Retina (tissue), 1 donor: ENCODE measurements at regions not wholly inside any gene's neighbourhood (a gene's known extent, or its start where the extent isn't known, plus 50 kb on each side); places are given as distances from the start of the nearest gene placed in this dataset.
"Not testable (repeated sequence)": the region's sequence is repeated elsewhere in the genome, so short reads cannot be mapped to it uniquely, and the experiment has no call there.

Source experiments
- DNase-seq: peaks from one replicate; pipeline ENCODE4 v3.0.0-alpha.2; 2016

DNA sequence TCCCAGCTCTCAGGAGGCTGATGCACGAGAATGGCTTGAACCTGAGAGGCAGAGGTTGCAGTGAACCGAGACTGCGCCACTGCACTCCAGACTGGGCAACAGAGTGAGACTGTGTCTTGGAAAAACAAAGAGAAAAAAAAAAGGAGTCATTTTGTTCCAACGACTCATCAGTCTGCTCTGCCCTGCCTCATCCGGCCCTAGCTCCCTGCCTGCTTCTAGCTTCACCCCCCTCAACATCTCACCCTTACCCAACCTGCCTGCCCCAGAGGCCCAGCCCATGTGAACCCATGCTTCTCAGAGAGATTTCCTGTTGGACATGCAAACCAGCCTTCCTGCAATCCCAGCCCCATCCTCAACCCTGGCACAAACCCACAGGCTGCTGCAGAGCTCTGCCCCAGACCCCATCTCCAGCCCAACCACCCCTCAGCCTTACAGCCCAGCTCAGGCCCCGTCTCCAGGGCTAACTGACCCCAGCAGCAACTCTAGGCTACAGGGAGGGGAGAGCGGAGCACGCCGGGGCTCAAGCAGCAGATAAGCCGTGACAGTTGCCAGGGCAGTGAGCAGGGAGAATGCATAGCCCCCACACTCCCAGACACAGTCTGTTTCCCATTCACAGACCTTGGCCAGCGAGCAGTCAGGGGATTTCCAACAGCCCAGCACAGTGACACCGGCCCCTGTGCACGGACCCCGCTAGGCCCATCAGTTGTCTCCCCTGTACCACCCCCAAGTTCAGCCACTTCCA, 86.0 kb upstream of the KCTD7 start:
- DNase-seq, result no peak

DNA sequence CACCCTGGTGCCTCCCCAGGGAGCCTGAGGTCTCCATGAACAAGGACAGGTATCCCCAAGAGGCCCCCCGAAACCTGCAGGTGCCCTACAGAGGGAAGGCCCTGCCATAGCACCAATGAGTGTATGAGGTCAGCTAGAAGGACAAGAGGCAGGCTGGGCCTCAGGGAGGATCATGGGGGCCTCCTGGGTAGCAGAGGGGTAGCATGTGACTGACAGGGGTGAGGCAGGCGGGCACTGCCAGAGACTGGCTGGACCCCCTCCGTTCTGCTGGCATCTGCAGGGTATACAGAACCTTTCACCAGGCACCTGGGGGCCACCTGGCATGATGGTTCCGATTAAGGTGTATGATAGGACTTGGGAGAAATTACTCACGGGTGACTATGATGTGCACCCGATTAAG, 79.2 kb upstream of the KCTD7 start:
- no peak for DNase-seq

GRCh38 chr7:66553001-66553400, 75.7 kb upstream of the KCTD7 start:
- DNase-seq, result no peak

GRCh38 chr7:66553675-66554074, 75.0 kb upstream of the KCTD7 start:
- DNase-seq, result not testable (repeated sequence)

- DNase-seq, result not testable (repeated sequence)
Observed at GRCh38 chr7:66554291-66554690, 74.4 kb upstream of the KCTD7 start.

GRCh38 chr7:66554842-66555430, 73.7 kb upstream of the KCTD7 start:
- not testable (repeated sequence) for DNase-seq

- no peak for DNase-seq
Observed at GRCh38 chr7:66556177-66556548, 72.5 kb upstream of the KCTD7 start.

DNA sequence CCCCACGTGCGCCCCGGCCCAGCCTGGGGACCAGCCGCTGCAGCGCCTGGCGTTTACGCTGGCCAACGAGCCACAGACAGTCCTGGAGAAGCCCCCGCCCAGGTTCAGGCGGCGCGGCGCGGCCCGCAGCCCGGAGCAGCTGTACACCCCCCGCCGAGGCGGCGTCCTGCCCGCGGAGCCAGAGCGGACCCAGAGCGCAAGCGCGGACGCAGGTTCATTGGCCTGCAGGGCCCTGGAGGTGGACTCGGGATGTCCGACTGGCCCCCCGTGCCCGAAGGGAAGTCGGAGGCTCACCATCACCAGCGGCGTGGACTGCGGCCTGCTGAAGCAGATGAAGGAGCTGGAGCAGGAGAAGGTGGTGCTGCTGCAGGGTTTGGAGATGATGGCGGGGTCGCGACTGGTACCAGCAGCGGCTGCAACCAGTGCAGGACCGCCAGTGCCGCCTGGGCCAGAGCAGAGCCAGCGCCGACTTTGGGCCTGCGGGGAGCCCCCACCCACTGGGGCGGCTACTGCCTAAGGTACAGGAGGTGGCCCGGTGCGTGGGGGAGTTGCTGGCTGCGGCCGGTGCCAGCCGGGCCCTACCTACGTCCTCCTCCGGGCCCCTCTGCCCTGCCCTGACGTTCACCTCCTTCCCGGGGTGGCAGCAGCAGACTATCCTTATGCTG, 72.0 kb upstream of the KCTD7 start:
- DNase-seq, result no peak

DNA sequence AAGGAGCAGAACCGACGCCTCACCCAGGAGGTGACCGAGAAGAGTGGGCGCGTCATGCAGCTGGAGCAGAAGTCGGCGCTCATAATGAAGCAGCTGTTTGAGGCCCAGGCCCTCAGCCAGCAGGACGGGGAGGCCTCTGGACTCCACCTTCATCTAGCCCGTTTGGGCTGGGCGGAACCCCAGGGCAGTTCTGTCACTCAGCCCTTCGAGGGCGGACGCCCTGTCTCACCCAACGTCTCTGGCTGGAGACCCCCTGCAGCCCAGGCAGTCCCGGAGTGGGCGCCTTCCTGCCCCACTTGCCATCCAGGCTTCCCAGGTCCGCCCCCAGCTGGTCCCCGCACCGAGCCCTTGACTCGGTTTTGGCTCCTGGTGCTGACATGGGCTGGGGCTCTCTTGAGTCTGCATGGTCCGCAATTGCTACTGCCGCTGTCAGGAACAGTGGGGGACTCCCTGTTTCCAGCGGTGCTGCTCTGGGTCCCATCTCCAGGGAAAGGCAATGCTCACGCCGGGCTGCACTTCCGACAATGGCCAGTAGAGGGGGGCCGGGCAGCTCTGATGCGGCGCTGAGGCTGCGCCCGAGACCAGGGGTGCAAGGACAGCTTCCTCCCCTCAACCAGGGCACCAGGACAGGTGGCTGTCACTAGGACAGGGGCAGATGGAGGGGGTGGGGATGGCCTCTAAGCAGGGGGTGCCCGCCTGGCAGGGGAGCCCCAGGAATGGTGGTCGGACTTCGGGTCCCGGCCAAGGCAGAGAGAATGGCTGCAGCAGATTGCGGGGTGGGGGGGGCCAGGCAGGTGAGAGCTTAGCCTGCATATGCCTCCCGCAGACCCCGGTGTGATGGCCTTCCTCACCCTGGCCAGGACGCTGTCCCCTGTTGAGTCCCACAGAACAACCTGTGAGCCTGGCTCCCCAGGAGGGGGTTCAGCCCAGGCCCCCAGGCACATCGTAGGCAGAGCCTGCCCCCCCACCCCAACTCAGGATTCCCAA, 71.2 kb upstream of the KCTD7 start:
- peak; percentile 77 for DNase-seq

DNA sequence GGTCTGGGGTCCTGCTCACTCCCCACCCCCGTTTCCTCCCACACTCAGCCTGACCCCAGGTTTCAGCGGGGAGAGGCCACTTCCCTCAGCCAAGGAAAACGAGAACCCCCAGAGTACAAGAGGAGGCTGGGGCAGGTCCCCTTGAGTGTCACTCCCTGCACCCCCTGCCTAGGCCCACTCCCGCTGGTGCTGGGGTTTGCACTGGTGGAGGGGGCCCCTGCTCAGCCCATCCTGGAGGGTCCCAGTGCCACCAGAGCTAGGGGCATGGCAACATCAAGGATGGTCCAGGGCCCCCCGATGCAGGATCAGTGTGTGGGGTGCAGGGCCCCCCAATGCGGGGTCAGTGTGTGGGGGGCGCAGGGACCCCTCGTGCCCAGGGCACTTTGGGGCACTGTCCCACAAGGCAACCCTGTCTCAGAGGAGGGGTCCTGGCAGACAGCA, 70.5 kb upstream of the KCTD7 start:
- no peak for DNase-seq

DNA sequence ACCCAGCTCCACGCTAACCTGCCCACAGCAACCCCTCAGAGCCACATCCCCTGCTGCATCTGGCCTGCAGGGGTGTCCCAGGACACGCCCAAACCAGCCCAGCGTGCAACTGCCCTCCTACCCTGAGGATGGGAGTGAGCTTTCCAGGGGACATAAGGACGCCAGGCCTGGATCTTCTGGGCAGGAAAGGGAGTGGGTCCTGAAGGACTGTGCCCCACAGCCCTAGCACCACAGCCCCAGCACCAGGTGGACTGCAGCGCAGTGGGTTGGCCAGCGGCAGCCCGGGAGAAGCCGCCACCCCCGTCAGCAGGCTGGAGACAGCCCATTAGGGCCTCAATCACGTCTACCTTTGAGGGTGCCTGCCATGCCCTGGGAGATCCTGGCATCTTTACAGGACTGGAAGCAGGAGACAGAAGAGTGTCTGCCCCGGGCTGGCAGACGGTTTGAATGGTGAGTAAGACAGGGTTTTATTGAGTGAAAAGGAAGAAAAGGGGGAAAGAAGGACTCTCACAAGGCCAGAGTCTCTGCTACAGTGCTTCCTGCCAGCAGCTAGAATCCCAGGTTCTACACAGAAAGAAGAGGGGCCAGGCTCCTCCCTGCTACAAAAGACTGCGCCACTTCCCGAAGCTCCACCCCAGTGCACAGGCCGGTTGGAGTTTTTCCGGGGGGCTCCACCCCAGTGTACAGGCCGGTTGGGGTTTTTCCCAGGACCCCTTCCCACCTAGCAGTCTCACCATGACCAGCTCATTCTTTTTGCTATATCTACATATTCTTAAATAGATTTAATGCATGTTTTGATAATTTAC, 69.8 kb upstream of the KCTD7 start:
- DNase-seq, result no peak

GRCh38 chr7:66564045-66564444, 64.6 kb upstream of the KCTD7 start:
- DNase-seq, result no peak

- not testable (repeated sequence) for DNase-seq
Observed at GRCh38 chr7:66570179-66570578, 58.5 kb upstream of the KCTD7 start.

DNA sequence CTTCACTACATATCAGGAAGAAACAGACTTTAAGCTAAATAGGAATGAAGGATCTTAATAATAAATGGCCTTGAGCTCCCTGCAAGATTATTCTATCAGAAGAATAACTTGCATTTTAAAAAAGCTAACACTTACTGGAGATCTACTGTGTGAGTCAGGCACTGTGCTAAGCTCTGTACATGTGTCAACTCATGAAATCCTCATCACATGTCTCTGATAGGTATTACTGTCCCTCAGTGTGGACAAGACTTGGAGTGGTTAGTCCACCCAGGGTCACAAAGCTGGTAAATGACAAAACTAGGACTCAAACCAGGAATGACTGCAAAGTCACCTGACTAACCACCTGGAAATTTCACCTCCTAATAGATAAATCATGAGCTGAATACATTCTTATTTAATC, 57.1 kb upstream of the KCTD7 start:
- DNase-seq, result no peak

DNA sequence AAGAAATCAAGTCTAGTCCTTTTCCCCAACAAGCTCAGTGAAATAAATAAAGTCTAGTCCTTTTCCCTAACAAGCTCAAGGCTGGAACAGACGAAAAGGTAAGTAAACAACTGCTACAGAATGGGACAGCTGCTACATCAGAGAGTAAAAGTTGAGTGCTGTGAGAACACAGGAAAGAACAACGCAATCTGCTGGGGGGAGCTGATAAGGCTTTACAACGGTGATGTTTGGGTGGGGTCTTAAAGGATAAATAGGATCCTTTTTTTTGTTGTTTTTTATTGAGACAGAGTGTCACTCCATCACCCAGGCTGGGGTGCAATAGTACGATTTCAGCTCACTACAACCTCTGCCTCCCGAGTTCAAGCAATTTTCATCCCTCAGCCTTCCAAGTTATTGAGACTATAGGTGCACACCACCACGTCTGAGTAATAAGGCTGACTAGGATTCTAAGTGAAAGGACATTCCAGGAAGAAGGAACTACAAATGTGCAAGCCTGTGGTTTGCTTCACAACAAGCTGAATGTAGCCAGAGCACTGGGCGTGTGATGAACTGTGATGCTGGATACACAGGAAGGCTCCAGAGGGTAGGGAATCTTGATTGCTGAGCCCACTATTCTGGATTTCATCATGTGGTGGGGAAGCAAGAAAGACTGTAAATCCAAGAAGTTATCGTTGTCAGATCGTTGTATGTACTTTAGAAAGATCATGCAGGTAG, 54.7 kb upstream of the KCTD7 start:
- DNase-seq, result not testable (repeated sequence)

GRCh38 chr7:66574768-66575167, 53.9 kb upstream of the KCTD7 start:
- DNase-seq, result not testable (repeated sequence)

DNA sequence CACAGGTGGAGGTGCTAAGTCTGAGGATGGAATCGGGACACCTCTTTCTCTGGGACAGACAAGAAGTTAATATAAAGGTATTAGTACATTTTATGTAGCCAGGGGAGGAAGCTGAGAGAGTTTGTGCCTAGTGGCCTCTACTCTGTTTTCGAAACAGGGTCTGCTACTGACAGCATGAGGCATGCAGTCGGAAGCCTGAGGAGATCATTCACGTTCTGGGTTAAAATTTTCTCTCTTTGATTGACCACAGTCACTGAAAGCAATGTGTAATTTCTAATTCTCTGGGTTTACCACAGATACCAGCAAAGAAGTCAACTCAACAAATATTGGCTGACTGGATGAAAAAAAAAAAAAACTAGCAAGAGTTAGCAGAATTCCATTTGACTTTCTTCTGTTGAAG, 53.3 kb upstream of the KCTD7 start:
- no peak for DNase-seq

GRCh38 chr7:66576646-66577045, 52.0 kb upstream of the KCTD7 start:
- no peak for DNase-seq
